D721Med (cell line): ENCODE measurements at regions not wholly inside any gene's neighbourhood (a gene's known extent, or its start where the extent isn't known, plus 50 kb on each side); places are given as distances from the start of the nearest gene placed in this dataset.

Experiments used
- DNase-seq: peaks from one replicate; pipeline ENCODE4 v3.0.0; 2011; ENCODE audit warnings: low spot score; ENCODE audit not compliant: insufficient read length
- FAIRE-seq: peaks from 2 replicates; lab custom pipeline; 2011; peaks lifted over from hg19 to GRCh38; lab: Jason Lieb, UNC
- CTCF ChIP-seq: IDR thresholded peaks from 2 replicates; pipeline ENCODE4 v1.5.1; 2012; ENCODE audit warnings: mild to moderate bottlenecking, control low read depth; ENCODE audit not compliant: insufficient read depth; ENCODE audit errors: missing control alignments

GRCh38 chr20:40760399-40760798, 71.4 kb upstream of the MAFB start:
- no peak for TF ChIP-seq CTCF
- DNase-seq (no peak), FAIRE-seq (no peak)

GRCh38 chr20:40763646-40764295, 74.7 kb upstream of the MAFB start:
- FAIRE-seq: no peak
- TF ChIP-seq CTCF: no peak
- no peak for DNase-seq

- DNase-seq (no peak), FAIRE-seq (no peak)
- TF ChIP-seq CTCF: no peak
Observed at GRCh38 chr20:40765814-40766480, 76.9 kb upstream of the MAFB start.

GRCh38 chr20:40766790-40767614, 78.0 kb upstream of the MAFB start:
- DNase-seq: no peak
- TF ChIP-seq CTCF: no peak
- FAIRE-seq: no peak

- DNase-seq: no peak
- FAIRE-seq: no peak
- TF ChIP-seq CTCF: no peak
Observed at GRCh38 chr20:40767615-40767924, 78.5 kb upstream of the MAFB start.

GRCh38 chr20:40768105-40768504, 79.1 kb upstream of the MAFB start:
- no peak for TF ChIP-seq CTCF
- DNase-seq (no peak), FAIRE-seq (no peak)
